ENCODE measurements at regions not wholly inside any gene's neighbourhood (a gene's known extent, or its start where the extent isn't known, plus 50 kb on each side); places are given as distances from the start of the nearest gene placed in this dataset.

- no TSS peak for BruUV-seq (replicated peaks)
- intact Hi-C loops (cut with micrococcal nuclease; ENCODE audit: unreplicated experiment), result no loop called here
- TF ChIP-seq EZH2 (IDR thresholded peaks at IDR 0.05; ENCODE audit: borderline replicate concordance, low read depth, low read length, poor library complexity, severe bottlenecking) (no peak), CTCF (conservative IDR thresholded peaks at IDR 0.05; ENCODE audit: low read depth, low read length) (no peak)
- H3K27ac ChIP-seq (ENCODE audit: low read depth, low read length, poor library complexity, severe bottlenecking), result no peak overlapping the region
- DNase-seq (ENCODE audit: low spot score), result peak; percentile 19
- ChIA-PET POLR2A (ENCODE audit: low non-redundant PET) (no interaction called here), CTCF (no interaction called here)
- H3K36me3 ChIP-seq (ENCODE audit: insufficient read depth, low read length, poor library complexity, severe bottlenecking), result no peaks in the 10 kb centered on the region
- no peaks in the 10 kb centered on the region for H3K4me1 ChIP-seq (ENCODE audit: insufficient read depth, low read length, poor library complexity, severe bottlenecking)
- H3K9me3 ChIP-seq (ENCODE audit: low read depth, low read length, poor library complexity, severe bottlenecking), result no peaks in the 10 kb centered on the region
- H3K4me3 ChIP-seq (ENCODE audit: low read depth, low read length, poor library complexity, severe bottlenecking), result no peak overlapping the region
- H3K27me3 ChIP-seq (replicated peaks; ENCODE audit: insufficient read depth, low read depth, low read length, poor library complexity), result no peaks in the 10 kb centered on the region
Observed at GRCh38 chr2:71892896-71893295, 254.8 kb downstream of the CYP26B1 start.

GRCh38 chr2:71892423-71892730 lies 255.3 kb downstream of the CYP26B1 start:
- ChIA-PET CTCF (no interaction called here), POLR2A (ENCODE audit: low non-redundant PET) (no interaction called here)
- no TSS peak for BruUV-seq (replicated peaks)
- no peak for DNase-seq (ENCODE audit: low spot score)
- H3K9me3 ChIP-seq (ENCODE audit: low read depth, low read length, poor library complexity, severe bottlenecking), result no peaks in the 10 kb centered on the region
- intact Hi-C loops (cut with micrococcal nuclease; ENCODE audit: unreplicated experiment), result no loop called here
- TF ChIP-seq CTCF (conservative IDR thresholded peaks at IDR 0.05; ENCODE audit: low read depth, low read length), result no peak
- TF ChIP-seq EZH2 (IDR thresholded peaks at IDR 0.05; ENCODE audit: borderline replicate concordance, low read depth, low read length, poor library complexity, severe bottlenecking), result no peak
- H3K4me1 ChIP-seq (ENCODE audit: insufficient read depth, low read length, poor library complexity, severe bottlenecking), result no peaks in the 10 kb centered on the region
- H3K36me3 ChIP-seq (ENCODE audit: insufficient read depth, low read length, poor library complexity, severe bottlenecking), result no peaks in the 10 kb centered on the region
- H3K27ac ChIP-seq (ENCODE audit: low read depth, low read length, poor library complexity, severe bottlenecking), result no peak overlapping the region
- no peaks in the 10 kb centered on the region for H3K27me3 ChIP-seq (replicated peaks; ENCODE audit: insufficient read depth, low read depth, low read length, poor library complexity)
- H3K4me3 ChIP-seq (ENCODE audit: low read depth, low read length, poor library complexity, severe bottlenecking), result no peak overlapping the region

- no peak for TF ChIP-seq CTCF (conservative IDR thresholded peaks at IDR 0.05; ENCODE audit: low read depth, low read length)
- no peak for TF ChIP-seq EZH2 (IDR thresholded peaks at IDR 0.05; ENCODE audit: borderline replicate concordance, low read depth, low read length, poor library complexity, severe bottlenecking)
- ChIA-PET POLR2A (ENCODE audit: low non-redundant PET) (no interaction called here), CTCF (no interaction called here)
- intact Hi-C loops (cut with micrococcal nuclease; ENCODE audit: unreplicated experiment), result no loop called here
- Histone ChIP-seq H3K4me1 (ENCODE audit: insufficient read depth, low read length, poor library complexity, severe bottlenecking) (no peaks in the 10 kb centered on the region), H3K27me3 (replicated peaks; ENCODE audit: insufficient read depth, low read depth, low read length, poor library complexity) (no peaks in the 10 kb centered on the region), H3K9me3 (ENCODE audit: low read depth, low read length, poor library complexity, severe bottlenecking) (no peaks in the 10 kb centered on the region), H3K27ac (ENCODE audit: low read depth, low read length, poor library complexity, severe bottlenecking) (no peak overlapping the region), H3K36me3 (ENCODE audit: insufficient read depth, low read length, poor library complexity, severe bottlenecking) (no peaks in the 10 kb centered on the region), H3K4me3 (ENCODE audit: low read depth, low read length, poor library complexity, severe bottlenecking) (no peak overlapping the region)
- BruUV-seq (replicated peaks), result no TSS peak
- DNase-seq (ENCODE audit: low spot score), result no peak
Observed at GRCh38 chr2:71891719-71892422, 255.8 kb downstream of the CYP26B1 start.

Measured in A673 (cell line).